ENCODE measurements at regions not wholly inside any gene's neighbourhood (a gene's known extent, or its start where the extent isn't known, plus 50 kb on each side); places are given as distances from the start of the nearest gene placed in this dataset.
A peak's percentile ranks its signal among the peaks of the same experiment; 100 is the strongest.

- no peak overlapping the region for H3K27ac ChIP-seq
- H3K4me3 ChIP-seq = no peak overlapping the region
These were observed 2344.1 kb downstream of the PCDH7 start for GRCh38 chr4:33064238-33064637.

GRCh38 chr4:33065749-33066148 lies 2345.6 kb downstream of the PCDH7 start:
- no peak for TF ChIP-seq CTCF (IDR thresholded peaks at IDR 0.05; ENCODE audit: low read depth, low read length)
- no peaks in the 10 kb centered on the region for H3K9me3 ChIP-seq (ENCODE audit: low read depth)
- peaks cover 28% of the 10 kb centered on the region for H3K4me1 ChIP-seq (ENCODE audit: low read depth)

More at GRCh38 chr4:33064238-33064637, 2344.1 kb downstream of the PCDH7 start:
- peak; percentile 7 to 21 for DNase-seq (ENCODE audit: low read depth in 1 of 2, low spot score in 1 of 2)
- H3K36me3 ChIP-seq = no peaks in the 10 kb centered on the region
- H3K4me1 ChIP-seq (ENCODE audit: low read depth) = peaks cover 28% of the 10 kb centered on the region
- TF ChIP-seq CTCF (IDR thresholded peaks at IDR 0.05; ENCODE audit: low read depth, low read length) = no peak
- H3K27me3 ChIP-seq = no peaks in the 10 kb centered on the region
- H3K9me3 ChIP-seq (ENCODE audit: low read depth) = no peaks in the 10 kb centered on the region

GRCh38 chr4:33067221-33067620 lies 2347.1 kb downstream of the PCDH7 start:
- H3K27ac ChIP-seq = no peak overlapping the region
- DNase-seq (ENCODE audit: low read depth in 1 of 2, low spot score in 1 of 2) = no peak
- peaks cover 17% of the 10 kb centered on the region for H3K4me1 ChIP-seq (ENCODE audit: low read depth)
- H3K4me3 ChIP-seq = no peak overlapping the region
- no peaks in the 10 kb centered on the region for H3K27me3 ChIP-seq
- no peak for TF ChIP-seq CTCF (IDR thresholded peaks at IDR 0.05; ENCODE audit: low read depth, low read length)
- no peaks in the 10 kb centered on the region for H3K36me3 ChIP-seq
- H3K9me3 ChIP-seq (ENCODE audit: low read depth) = no peaks in the 10 kb centered on the region

More at GRCh38 chr4:33065749-33066148, 2345.6 kb downstream of the PCDH7 start:
- Histone ChIP-seq H3K27me3 (no peaks in the 10 kb centered on the region), H3K27ac (no peak overlapping the region), H3K4me3 (no peak overlapping the region), H3K36me3 (no peaks in the 10 kb centered on the region)
- DNase-seq (ENCODE audit: low read depth in 1 of 2, low spot score in 1 of 2) = no peak

- no peak for TF ChIP-seq CTCF (IDR thresholded peaks at IDR 0.05; ENCODE audit: low read depth, low read length)
- H3K4me1 ChIP-seq (ENCODE audit: low read depth) = peaks cover 12% of the 10 kb centered on the region
- DNase-seq (ENCODE audit: low read depth in 1 of 2, low spot score in 1 of 2) = no peak
- H3K27me3 ChIP-seq = no peaks in the 10 kb centered on the region
- no peaks in the 10 kb centered on the region for H3K9me3 ChIP-seq (ENCODE audit: low read depth)
- H3K4me3 ChIP-seq = no peak overlapping the region
- H3K36me3 ChIP-seq = no peaks in the 10 kb centered on the region
- no peak overlapping the region for H3K27ac ChIP-seq
These were observed 2348.4 kb downstream of the PCDH7 start for GRCh38 chr4:33068539-33068938.

- peaks cover 17% of the 10 kb centered on the region for H3K4me1 ChIP-seq (ENCODE audit: low read depth)
- no peak overlapping the region for H3K4me3 ChIP-seq
- no peak overlapping the region for H3K27ac ChIP-seq
- DNase-seq (ENCODE audit: low read depth in 1 of 2, low spot score in 1 of 2) = peak in 1 of 2 donors; percentile 74
- H3K9me3 ChIP-seq (ENCODE audit: low read depth) = no peaks in the 10 kb centered on the region
- no peak for TF ChIP-seq CTCF (IDR thresholded peaks at IDR 0.05; ENCODE audit: low read depth, low read length)
- H3K36me3 ChIP-seq = no peaks in the 10 kb centered on the region
- no peaks in the 10 kb centered on the region for H3K27me3 ChIP-seq
These were observed 2351.4 kb downstream of the PCDH7 start for GRCh38 chr4:33071535-33071934.
